NCI-H2227 (cell line): ENCODE measurements at regions not wholly inside any gene's neighbourhood (a gene's known extent, or its start where the extent isn't known, plus 50 kb on each side); places are given as distances from the start of the nearest gene placed in this dataset.
"Not testable (repeated sequence)": the region's sequence is repeated elsewhere in the genome, so short reads cannot be mapped to it uniquely, and the experiment has no call there.

Experiments used
- DNase-seq: peaks from one replicate; lab custom pipeline; 2025; ENCODE audit not compliant: unreplicated experiment; lab: John Stamatoyannopoulos, UW

DNA sequence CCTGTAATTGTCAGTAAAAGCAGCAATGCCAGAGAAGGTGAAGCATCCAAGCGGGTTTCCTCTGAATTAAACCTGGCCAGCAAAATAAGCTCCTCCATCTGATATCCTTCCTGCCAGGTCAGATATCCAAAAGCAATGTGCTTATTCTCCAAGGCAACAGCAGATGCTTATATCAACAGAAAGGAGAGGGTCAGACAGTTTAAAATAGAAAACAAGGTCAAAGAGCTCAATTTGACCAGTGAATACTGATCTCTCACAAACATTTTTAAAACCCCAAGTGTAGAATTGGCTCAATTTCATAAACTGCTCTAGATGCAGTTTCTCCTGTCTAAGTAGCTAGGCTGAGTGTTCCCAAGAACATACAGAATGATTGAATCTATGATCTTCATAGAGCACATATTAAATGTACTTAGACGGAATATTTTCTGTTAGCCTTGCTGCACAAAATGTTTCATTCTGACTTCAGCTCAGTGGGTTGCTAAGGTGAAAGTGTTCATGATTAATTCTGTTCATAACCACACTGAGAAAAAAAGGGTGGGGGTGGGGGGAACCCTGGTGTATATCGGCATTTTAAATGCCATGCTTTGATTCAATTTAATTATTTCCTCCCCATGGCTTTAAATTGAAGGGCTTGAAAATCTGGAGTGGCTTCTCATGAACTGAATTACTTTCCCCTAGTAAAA lies 174.2 kb upstream of the ARHGAP20 start:
- peak; percentile 14 for DNase-seq

DNA sequence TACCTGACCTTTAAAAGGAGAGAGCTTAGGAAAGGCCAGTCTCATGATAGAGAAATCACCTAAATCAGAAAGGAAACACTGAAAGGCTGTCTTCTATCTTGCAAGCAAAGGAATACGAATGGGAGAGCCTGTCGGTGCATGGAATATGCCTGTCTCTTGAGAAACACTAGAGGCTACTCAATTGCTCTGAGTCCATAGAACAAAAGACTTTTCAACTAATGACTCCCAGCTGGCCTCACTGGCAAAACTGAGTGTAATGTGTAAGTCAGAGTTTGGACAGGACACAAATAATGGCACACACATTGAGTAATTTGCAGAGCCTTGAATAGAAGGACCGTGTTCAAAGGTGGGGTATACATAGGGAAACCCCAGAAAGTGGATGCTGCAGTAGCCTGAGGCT lies 171.0 kb upstream of the ARHGAP20 start:
- no peak for DNase-seq

DNA sequence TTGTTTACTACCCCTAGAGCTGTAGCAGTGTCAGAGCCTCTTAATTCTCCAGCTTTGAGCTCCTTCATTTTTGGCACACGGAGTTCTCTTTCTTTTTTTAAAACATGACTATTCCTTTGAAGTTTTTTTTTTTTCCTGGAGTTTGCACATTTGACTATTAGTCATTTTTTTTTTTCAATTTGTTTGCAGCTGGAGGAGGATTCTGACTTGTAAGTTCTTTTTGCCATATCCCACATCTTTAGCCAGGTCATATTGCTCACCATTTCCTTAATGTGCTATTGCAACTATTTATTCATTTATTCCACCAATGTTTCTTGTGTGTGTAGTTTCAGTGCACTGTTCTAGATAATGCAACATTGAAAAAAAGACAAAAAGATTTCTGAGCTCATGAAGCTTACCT lies 166.3 kb upstream of the ARHGAP20 start:
- DNase-seq: no peak

DNA sequence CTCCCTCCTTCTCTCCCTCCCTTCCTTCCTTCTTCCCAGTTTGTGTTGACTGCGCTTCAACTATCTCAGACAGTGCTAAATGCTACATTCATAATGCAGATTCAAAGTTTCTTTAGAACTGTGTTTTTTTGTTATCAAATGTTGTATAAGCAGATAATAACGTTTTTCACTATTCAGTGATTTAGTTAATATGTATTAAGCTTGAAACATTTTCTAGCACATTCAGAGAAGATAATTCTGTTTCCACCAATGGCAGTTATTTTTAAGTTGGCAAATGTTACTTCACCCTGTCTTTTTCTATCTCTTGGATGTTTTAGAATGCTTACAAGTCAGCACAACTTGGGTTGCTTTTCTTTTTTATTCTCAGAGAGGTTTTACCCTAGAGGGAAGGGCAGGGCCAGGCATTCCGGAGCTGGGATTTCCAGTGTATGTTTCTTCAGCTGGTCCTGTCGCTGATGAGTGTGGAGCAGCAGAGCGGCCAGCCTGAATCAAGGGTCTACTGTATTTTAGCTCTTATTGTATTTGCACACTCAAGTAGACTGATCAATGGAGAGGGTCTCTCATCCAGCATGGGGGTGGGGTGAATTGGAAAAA lies 162.3 kb upstream of the ARHGAP20 start:
- no peak for DNase-seq

DNA sequence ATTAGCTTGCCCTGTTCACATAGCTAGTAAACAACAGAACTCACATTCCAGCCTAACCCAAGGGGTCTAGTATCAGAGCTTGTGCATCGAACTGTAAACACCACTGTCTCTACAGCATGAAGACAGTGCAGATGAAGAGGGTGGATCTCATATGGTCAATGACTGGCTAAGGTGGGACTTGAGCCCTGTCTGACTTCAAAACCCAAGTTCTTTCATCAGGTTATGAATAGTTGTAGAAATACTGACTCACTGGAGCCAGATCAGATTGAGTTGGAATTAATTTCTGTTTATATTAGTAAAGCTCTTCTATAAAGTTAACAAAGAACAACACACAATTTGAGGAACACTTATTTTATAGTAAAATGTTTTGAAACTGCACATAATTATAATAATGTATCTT lies 161.7 kb upstream of the ARHGAP20 start:
- DNase-seq: no peak

DNA sequence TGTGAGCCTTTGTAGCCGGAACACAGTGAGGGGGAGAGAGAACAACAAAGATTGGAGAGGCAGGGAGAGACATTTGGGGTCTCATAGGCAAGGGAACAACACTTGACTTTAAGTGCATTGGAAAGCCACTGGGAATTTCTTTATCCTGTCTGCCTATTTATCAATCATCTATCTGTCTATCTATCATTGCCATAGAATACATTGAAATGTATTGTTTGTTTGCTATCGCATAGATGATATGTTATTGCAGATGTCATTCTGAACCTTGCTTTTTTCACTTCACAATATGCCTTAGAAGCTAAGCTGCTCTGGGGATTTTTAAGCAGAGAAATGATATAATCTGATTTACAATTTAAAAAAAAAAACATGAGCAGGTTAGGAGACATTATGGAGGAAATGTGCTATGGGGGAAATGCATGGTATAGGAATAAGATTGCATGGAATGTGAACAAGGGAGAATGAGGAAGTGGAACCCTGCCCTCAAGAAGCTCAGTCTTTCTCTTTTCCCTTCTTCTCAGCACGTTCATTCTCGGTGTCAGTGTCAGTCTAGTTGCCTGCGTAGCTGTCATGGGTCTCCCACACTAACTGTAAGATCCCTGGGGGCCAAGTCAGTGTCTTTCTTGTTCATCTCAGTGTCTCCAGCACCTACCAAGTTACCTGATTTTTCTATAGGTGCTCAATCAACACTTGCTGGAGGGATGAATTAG lies 158.7 kb upstream of the ARHGAP20 start:
- DNase-seq: no peak

DNA sequence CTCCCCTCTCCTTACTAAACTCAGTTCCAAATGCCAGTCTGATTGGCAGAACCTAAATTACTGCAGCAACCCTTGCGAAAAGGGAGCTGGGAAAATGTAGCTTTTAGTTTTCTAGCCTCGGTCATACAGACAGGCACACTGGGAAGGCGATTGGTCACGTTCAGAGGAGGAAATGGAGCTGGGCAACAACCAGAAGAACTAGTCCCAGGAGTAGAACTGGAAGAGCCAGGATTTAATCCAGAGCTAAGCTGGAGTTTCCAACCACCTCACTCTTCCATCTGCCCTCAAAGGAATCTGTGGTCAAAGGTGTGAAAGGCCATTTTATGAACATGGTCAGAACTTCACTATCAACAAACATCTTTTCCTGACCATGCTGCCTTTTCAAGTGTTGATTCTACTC lies 155.7 kb upstream of the ARHGAP20 start:
- DNase-seq: no peak

DNA sequence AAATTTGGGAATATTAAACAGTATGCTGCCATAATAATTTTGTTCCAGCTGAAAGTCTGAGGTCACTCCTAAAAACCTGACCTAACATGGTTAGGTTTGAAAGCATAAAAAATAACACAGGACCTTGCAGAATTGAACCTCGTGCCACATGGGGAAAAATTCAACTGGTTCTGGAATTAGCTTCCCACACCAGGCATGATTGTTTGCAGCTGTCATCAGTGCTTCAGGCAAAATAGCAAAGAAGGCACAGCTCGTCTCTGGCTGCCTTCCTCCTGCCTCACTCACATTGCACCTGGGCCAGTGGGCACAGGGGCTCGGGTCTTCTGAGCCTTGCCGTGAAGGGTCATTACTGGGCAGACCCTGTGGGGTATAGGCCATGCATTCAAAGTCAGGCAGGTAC lies 153.8 kb upstream of the ARHGAP20 start:
- no peak for DNase-seq

DNA sequence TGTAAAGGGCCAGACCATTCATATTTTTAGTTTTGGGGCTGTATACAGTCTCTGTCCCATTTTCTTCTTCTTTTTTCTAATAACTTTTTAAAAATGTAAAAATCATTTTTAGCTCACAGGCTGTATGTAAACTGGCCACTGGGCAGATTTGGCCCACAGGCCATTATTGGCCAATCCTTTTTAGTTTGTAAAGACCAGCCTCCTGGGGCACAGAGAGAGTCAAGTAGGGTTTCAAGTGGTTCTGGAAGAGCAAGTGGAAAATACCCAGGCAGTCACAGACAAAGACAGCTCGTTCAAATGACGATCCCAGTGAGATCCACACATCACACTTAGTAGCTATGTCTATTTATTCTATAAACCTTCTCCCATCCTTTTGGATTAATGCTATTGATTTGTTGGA lies 150.2 kb upstream of the ARHGAP20 start:
- peak; percentile 8 for DNase-seq

DNA sequence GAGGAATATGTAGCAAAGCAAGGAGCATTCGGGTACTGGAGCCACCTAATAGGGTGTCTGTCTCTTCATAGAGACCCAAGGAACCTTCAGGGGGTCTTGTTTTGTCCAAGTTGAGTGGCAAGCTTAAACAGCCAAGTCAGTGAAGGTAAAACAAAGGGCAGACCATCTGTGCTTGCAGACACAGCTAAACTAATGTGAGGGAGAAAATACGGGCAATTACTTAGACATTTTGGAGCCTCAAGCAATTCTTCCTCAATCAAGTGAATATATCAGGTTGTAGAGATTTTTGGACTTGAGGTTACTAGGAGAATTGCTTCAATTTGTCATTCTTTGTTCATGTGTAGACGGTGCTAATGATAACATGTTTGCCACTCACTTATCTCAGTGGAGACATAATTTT lies 148.2 kb upstream of the ARHGAP20 start:
- peak; percentile 16 for DNase-seq

DNA sequence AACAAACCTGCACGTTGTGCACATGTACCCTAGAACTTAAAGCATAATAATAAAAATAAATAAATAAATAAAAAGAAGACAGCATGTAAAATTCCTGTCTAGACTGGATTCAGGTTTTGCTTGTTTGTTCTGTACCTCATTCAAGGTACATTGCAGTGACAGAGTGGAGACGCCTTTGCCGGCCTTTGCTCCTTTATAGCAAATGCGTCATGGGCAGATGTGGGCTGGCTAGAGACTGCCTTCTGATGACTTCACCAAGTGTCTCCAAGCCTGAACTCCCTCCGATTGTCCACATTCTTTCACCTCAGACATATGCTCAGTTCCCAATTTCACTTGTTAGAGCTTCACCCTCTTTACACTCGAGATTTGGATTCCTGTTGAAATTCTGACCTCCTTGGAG lies 147.8 kb upstream of the ARHGAP20 start:
- peak; percentile 3 for DNase-seq

DNA sequence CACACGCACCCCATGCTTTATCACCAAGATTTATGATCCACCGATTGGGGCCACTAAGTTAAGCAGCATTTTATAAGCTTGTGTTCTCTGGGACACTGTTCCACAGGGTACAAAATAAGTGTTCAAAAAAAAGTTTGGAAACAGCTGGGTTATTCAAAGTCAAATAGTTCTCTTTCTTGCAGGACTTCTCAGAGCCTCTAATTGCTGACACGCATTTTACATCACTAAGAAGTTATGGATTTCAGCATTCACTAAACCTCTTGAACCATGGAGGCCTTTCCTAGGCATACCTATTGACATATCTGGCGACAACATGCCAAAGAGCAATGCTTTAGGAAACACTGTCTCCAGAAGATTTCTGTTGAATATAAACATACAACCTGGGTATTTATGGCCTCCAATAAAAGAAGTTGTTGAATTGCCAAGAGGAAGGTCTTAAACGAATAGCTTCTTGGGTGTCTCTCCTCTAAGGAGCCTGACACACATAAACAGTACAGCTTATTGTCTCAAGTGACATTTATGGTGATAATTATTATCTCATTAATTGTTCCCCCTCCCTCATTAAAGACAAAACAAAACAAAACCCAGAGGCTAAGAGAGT lies 147.1 kb upstream of the ARHGAP20 start:
- DNase-seq: no peak

DNA sequence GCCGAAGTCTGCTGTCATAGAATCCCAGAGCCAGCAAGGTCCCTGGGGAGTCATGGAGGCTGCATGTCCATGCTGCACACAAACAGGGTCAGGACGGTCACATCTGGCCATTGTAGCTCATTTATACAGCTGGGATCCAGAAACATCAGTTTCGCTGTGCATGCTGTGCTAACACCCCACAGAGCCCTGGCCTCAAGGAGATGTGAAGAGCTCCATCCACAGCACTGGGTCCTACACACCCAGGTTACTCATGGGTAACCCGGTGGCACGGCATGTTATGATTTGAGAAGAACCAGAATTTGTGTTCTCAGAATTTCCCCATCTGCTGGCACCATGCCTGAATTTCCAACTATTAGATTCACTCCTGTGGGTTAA lies 146.3 kb upstream of the ARHGAP20 start:
- DNase-seq: peak; percentile 17

DNA sequence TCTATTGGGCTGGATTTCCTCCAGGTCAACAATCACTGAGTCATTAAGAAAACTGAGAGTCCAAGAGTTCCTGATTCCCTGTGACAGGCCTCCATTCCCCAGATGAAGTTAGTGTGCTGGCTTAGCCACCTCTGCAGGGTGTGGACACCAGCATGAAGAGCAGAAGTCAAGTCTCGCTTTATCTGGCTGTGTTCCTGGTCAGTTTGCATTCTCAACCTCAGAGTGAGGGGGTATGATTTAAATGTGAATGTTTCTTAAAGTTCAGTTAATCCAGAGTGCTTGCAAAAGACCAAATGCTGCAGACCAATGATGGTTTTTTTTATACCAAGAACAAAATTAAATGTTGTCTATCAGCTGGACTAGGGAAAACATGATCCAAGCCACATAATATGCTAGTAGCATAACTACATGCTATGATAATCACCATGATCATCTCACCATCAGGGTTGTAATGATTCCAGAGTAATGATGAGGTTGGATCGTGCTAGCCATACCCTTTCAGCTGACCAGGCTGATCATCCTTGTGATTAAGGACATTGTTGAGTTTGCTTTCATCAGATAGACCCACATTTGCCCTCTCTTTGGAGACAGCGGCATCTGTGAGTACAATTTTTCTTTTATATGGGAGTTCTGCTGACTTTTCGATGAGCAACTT lies 145.8 kb upstream of the ARHGAP20 start:
- DNase-seq: no peak

DNA sequence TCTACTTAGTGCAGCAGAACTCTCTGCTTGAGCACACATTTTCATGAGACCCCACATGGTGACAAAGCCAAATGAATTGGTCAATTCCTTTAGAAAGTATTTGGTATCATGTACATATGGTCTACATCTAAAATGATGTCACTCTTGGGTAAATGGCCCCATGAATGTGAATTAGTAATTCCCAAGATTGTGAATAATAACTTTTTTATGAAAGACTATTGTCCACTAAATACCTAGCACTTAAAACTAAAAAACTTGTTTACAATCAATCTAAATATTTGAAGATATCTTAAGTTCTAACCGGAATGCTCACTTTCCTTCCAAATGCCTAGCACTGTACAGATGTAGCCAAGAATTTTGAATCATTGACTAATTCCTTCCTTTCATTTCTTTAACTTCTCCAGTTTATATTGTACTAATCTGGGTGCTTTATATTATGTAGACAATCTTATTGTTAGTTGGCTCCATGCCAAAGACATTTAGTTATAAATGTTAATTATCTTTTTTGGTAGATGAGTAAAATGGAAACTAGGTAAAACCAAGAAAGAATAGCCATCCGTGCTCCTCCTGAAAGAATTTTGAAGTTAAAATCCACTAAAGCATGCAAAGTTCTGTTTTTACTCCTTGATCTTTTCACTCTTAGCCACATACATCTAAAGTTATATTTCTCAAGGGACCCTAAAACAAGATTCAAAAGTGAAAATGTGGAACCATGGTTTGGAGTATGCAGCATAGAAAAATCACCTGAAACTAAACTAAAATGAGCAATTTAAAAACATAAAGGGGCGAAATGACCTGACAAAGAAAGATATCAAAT lies 145.0 kb upstream of the ARHGAP20 start:
- DNase-seq: no peak

DNA sequence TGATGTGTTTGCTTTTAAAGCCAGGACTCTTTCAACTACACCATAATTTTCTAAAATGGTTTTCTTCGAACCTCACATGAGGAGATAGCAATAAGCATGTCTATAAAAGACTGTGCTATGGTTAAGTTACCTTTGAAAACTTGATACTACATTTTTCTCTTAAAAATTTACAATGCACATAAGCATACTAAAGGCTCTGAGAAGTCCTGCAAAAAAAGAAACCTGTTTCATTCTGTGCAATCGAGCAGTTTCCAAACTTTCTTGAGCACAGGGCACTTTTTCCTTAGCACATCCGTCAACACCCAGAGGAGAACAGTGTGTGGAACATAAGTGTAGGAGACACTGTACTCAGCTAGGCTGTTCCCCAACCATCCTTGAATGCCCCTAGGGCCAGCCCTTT lies 144.1 kb upstream of the ARHGAP20 start:
- no peak for DNase-seq

DNA sequence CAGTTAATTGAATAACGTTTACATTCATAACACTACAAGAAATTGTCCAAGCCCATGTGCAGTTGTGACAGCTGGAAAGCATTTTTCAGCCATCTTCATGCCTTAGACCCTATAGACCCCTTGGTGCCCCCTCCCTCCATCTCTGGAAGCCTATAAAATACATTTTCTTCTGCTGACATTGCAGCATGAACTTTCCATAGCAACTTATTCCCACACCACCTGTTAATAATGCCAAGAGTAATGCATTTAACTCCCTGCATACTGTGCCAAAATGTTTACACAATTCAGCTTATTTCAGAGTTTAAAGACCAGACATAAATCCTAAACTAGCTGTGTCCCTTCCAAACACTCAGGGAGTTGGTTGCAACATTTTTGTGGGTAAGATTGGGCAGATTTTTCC lies 143.0 kb upstream of the ARHGAP20 start:
- no peak for DNase-seq

DNA sequence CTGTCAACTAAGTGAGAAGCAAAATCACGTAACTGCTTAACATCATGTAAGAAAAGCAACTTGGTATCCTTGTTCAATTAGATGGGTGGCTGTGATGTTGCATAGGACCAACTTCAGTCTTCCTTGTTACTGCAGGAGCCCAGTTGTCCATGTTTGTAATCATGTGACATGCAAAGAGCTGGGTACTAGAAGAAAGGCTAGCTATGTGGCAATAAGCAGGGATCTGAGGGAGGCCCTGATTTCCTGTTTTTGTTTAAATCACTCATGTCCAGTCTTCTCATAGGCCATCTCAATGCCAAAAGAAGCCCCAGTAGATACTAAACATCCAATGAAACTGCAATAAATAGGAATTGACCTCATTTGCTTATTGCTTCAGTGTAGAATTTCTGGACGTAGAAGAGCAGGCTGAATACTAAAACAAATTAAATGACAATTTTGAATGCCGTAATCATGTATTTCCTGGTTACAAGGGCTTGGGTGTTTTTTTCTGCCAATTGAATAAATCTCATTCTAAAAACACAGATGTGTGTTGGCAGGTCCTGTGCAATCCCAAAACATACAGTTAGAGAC lies 140.8 kb upstream of the ARHGAP20 start:
- DNase-seq: no peak

DNA sequence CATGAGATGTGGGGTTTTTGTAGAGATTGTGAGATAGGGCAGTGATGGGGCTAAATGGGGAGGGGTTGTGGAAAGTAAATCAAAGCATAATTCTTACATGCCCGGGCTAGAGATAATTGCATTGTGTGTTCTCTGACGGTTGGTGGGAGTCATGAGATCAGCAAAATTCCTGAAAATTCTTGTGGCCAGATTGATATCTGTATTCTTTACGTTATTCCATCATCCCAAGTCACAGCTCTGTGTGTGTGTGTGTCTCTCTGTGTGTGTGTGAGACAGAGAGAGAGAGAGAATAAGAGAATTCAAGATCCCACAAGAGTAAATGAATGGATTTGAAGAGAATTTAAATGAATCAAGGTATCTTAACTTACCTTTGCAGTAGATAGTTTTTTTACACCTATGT lies 138.6 kb upstream of the ARHGAP20 start:
- no peak for DNase-seq

DNA sequence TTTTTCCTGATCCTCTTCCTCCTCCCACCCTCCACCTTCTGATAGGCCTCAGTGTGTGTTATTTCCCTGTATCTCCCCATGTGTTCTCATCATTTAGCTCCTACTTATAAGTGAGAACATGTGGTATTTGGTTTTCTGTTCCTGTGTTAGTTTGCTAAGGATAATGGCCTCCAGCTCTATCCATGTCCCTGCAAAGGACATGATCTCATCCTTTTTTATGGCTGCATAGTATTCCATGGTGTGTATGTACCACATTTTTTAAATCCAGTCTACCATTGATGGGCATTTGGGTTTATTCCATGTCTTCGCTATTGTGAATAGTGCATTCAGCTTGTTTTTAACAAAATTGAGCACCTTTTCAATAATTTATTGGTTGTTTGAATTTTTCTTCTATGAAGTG lies 130.8 kb upstream of the ARHGAP20 start:
- not testable (repeated sequence) for DNase-seq
